Common myeloid progenitor, CD34-positive (primary cell): ENCODE measurements at regions not wholly inside any gene's neighbourhood (a gene's known extent, or its start where the extent isn't known, plus 50 kb on each side); places are given as distances from the start of the nearest gene placed in this dataset.

Source experiments
- CTCF ChIA-PET: fragments of 350-600 bp; sonication (Branson Sonifier 250); formaldehyde crosslinking; loops from one replicate; lab custom pipeline; 2021; ENCODE audit warnings: antibody characterized with exemption; lab: Charles Lee
- POLR2A ChIA-PET: fragments of 350-600 bp; sonication (Branson Sonifier 250); formaldehyde crosslinking; loops from one replicate; lab custom pipeline; 2021; ENCODE audit warnings: antibody characterized with exemption; lab: Charles Lee
- DNase-seq, 3 donors: peaks; one replicate each; pipeline versions ENCODE4 v3.0.0 to v3.0.0-alpha.2; 2013
- H3K27ac ChIP-seq, 2 experiments: 1 replicate in 1 of 2; 2 replicates in 1 of 2; pipeline ENCODE4 v1.7.0; 2013; ENCODE audit warnings: inconsistent platforms in 2 of 2, low read length in 2 of 2, mild to moderate bottlenecking in 2 of 2, low read depth in 1 of 2, moderate library complexity in 1 of 2; ENCODE audit not compliant: severe bottlenecking in 2 of 2, insufficient read depth in 1 of 2, poor library complexity in 1 of 2
- H3K27me3 ChIP-seq, 5 experiments: replicated peaks in 2 of 5; 1 replicate in 3 of 5; 2 replicates in 2 of 5; pipeline versions ENCODE4 v1.6.1 to v1.7.0; 2013; ENCODE audit warnings: low read length in 4 of 5, mild to moderate bottlenecking in 2 of 5, moderate library complexity in 2 of 5, inconsistent platforms in 1 of 5; ENCODE audit not compliant: insufficient read depth in 5 of 5, control insufficient read depth in 4 of 5
- H3K36me3 ChIP-seq, 4 experiments: 1 replicate in 2 of 4; 2 replicates in 2 of 4; pipeline versions ENCODE4 v1.6.1 to v1.7.0; 2013; ENCODE audit warnings: low read length in 3 of 4, control low read depth in 1 of 4, mild to moderate bottlenecking in 1 of 4; ENCODE audit not compliant: control insufficient read depth in 4 of 4, insufficient read depth in 4 of 4
- H3K4me1 ChIP-seq, 4 experiments: 1 replicate in 3 of 4; 2 replicates in 1 of 4; pipeline versions ENCODE4 v1.6.1 to v1.7.1; 2013; ENCODE audit warnings: low read length in 3 of 4, mild to moderate bottlenecking in 3 of 4, control low read depth in 1 of 4, inconsistent platforms in 1 of 4, moderate library complexity in 1 of 4; ENCODE audit not compliant: control insufficient read depth in 4 of 4, insufficient read depth in 4 of 4; ENCODE audit errors: control extremely low read depth in 1 of 4
- H3K4me3 ChIP-seq, 7 experiments: 1 replicate in 4 of 7; 2 replicates in 3 of 7; pipeline versions ENCODE4 v1.5.1 to v1.7.0; 2013; ENCODE audit warnings: mild to moderate bottlenecking in 7 of 7, low read length in 6 of 7, moderate library complexity in 6 of 7, inconsistent platforms in 2 of 7, low read depth in 2 of 7, control low read depth in 1 of 7; ENCODE audit not compliant: insufficient read depth in 4 of 7, control insufficient read depth in 1 of 7; ENCODE audit errors: extremely low read depth in 1 of 7
- H3K9me3 ChIP-seq, 5 experiments: 1 replicate in 4 of 5; 2 replicates in 1 of 5; pipeline versions ENCODE4 v1.6.1 to v1.7.1; 2013; ENCODE audit warnings: low read length in 4 of 5, mild to moderate bottlenecking in 2 of 5, inconsistent platforms in 1 of 5, low read depth in 1 of 5, moderate library complexity in 1 of 5; ENCODE audit not compliant: control insufficient read depth in 4 of 5, insufficient read depth in 2 of 5; ENCODE audit errors: control extremely low read depth in 1 of 5
- WGBS: methylation state at CpG from one replicate; pipeline ENCODE4 v1.1.5; 2013; ENCODE audit not compliant: insufficient coverage; 5-methylcytosine and 5-hydroxymethylcytosine counted together

- Histone ChIP-seq H3K36me3 (no peaks in the 10 kb centered on the region), H3K4me1 (no peaks in the 10 kb centered on the region), H3K27me3 (peaks cover 0 to 4% (median 0%) of the 10 kb centered on the region in 5 experiments), H3K9me3 (peaks cover 0 to 2% (median 0%) of the 10 kb centered on the region in 5 experiments), H3K4me3 (no peak overlapping the region), H3K27ac (no peak overlapping the region)
- POLR2A ChIA-PET = no interaction called here
- 100% methylated on average over 4 of the region's 5 CpGs for WGBS
- CTCF ChIA-PET = no interaction called here
- DNase-seq = no peak
Measured at GRCh38 chr12:111081600-111081999, 161.2 kb upstream of the MYL2 start.

- POLR2A ChIA-PET = no interaction called here
- H3K4me3 ChIP-seq = no peak overlapping the region
- 100% methylated on average over 4 of the region's 4 CpGs for WGBS
- peaks cover 0 to 13% (median 10%) of the 10 kb centered on the region in 4 experiments for H3K4me1 ChIP-seq
- CTCF ChIA-PET = interaction anchor here (0.6 kb wide), 1 partner anchor 33 kb away, joined by 3 read pairs; no protein-coding TSS in a partner anchor
- H3K27me3 ChIP-seq = peaks cover 0 to 2% (median 0%) of the 10 kb centered on the region in 5 experiments
- H3K27ac ChIP-seq = no peak overlapping the region
- no peaks in the 10 kb centered on the region for H3K36me3 ChIP-seq
- no peak for DNase-seq
- H3K9me3 ChIP-seq = no peaks in the 10 kb centered on the region
Measured at GRCh38 chr12:111078731-111079130, 158.4 kb upstream of the MYL2 start.

- H3K4me1 ChIP-seq = peaks cover 0 to 13% (median 10%) of the 10 kb centered on the region in 4 experiments
- no peak for DNase-seq
- 97% methylated on average over 18 of the region's 23 CpGs for WGBS
- ChIA-PET POLR2A (no interaction called here), CTCF (interaction anchor here (1.0 kb wide), 1 partner anchor 10 kb away, joined by 4 read pairs; no protein-coding TSS in a partner anchor)
- peaks cover 0 to 2% (median 0%) of the 10 kb centered on the region in 5 experiments for H3K27me3 ChIP-seq
- H3K4me3 ChIP-seq = no peak overlapping the region
- H3K36me3 ChIP-seq = no peaks in the 10 kb centered on the region
- H3K9me3 ChIP-seq = no peaks in the 10 kb centered on the region
- no peak overlapping the region for H3K27ac ChIP-seq
Measured at GRCh38 chr12:111076611-111077451, 156.5 kb upstream of the MYL2 start.

- peaks cover 0 to 13% (median 10%) of the 10 kb centered on the region in 4 experiments for H3K4me1 ChIP-seq
- no peak overlapping the region for H3K27ac ChIP-seq
- no peaks in the 10 kb centered on the region for H3K36me3 ChIP-seq
- ChIA-PET CTCF (interaction anchor here (1.0 kb wide), 1 partner anchor 11 kb away, joined by 4 read pairs; no protein-coding TSS in a partner anchor), POLR2A (no interaction called here)
- no peaks in the 10 kb centered on the region for H3K27me3 ChIP-seq
- no peak for DNase-seq
- 86% methylated on average over 1 of the region's 1 CpG for WGBS
- no peaks in the 10 kb centered on the region for H3K9me3 ChIP-seq
- no peak overlapping the region for H3K4me3 ChIP-seq
Measured at GRCh38 chr12:111076199-111076598, 155.8 kb upstream of the MYL2 start.

- DNase-seq = no peak
- H3K4me1 ChIP-seq = peaks cover 0 to 13% (median 10%) of the 10 kb centered on the region in 4 experiments
- H3K36me3 ChIP-seq = no peaks in the 10 kb centered on the region
- H3K9me3 ChIP-seq = no peaks in the 10 kb centered on the region
- ChIA-PET POLR2A (no interaction called here), CTCF (interaction anchor here (1.0 to 1.1 kb wide), 2 partner anchors 32 to 34 kb away, joined by 3 read pairs; no protein-coding TSS in a partner anchor)
- 100% methylated on average over 7 of the region's 10 CpGs for WGBS
- H3K27me3 ChIP-seq = no peaks in the 10 kb centered on the region
- H3K4me3 ChIP-seq = no peak overlapping the region
- H3K27ac ChIP-seq = no peak overlapping the region
Measured at GRCh38 chr12:111074965-111075364, 154.6 kb upstream of the MYL2 start.

GRCh38 chr12:111074559-111074958 is 154.2 kb upstream of the MYL2 start:
- Histone ChIP-seq H3K4me3 (no peak overlapping the region), H3K27me3 (no peaks in the 10 kb centered on the region), H3K27ac (no peak overlapping the region), H3K4me1 (peaks cover 0 to 13% (median 10%) of the 10 kb centered on the region in 4 experiments), H3K9me3 (no peaks in the 10 kb centered on the region), H3K36me3 (no peaks in the 10 kb centered on the region)
- DNase-seq = peak in 2 of 3 donors; percentile 42 to 58
- CTCF ChIA-PET = interaction anchor here (1.1 kb wide), 1 partner anchor 33 kb away, joined by 3 read pairs; no protein-coding TSS in a partner anchor
- POLR2A ChIA-PET = no interaction called here
- 34% methylated on average over 8 of the region's 8 CpGs for WGBS

GRCh38 chr12:111073370-111073769 is 153.0 kb upstream of the MYL2 start:
- POLR2A ChIA-PET = no interaction called here
- Histone ChIP-seq H3K4me1 (peaks cover 0 to 13% (median 12%) of the 10 kb centered on the region in 4 experiments), H3K27me3 (no peaks in the 10 kb centered on the region), H3K9me3 (no peaks in the 10 kb centered on the region), H3K27ac (no peak overlapping the region), H3K4me3 (no peak overlapping the region), H3K36me3 (no peaks in the 10 kb centered on the region)
- CTCF ChIA-PET = no interaction called here
- DNase-seq = no peak
- 96% methylated on average over 4 of the region's 4 CpGs for WGBS
